Heart left ventricle (tissue), 16 donors: ENCODE measurements at regions not wholly inside any gene's neighbourhood (a gene's known extent, or its start where the extent isn't known, plus 50 kb on each side); places are given as distances from the start of the nearest gene placed in this dataset.

ENCODE experiments used
- ATAC-seq, 4 donors: fragments of 200-7000 bp; cut with Tn5 transposase; one replicate each; pipeline ENCODE4 v1.9.1; 2020 to 2022; ENCODE audit warnings: moderate library complexity in 4 of 4, mild to moderate bottlenecking in 3 of 4, moderate number of reproducible peaks in 1 of 4
- DNase-seq, 5 donors: peaks; one replicate each; pipeline ENCODE4 v3.0.0-alpha.2; 2020
- H3K27ac ChIP-seq, 12 donors: fragments of 200-600 bp; sonication (generic) in 4 of 12; one replicate each; pipeline versions ENCODE4 v1.5.0 to v1.8.0; 2016 to 2022; ENCODE audit warnings: mild to moderate bottlenecking in 2 of 12
- H3K27me3 ChIP-seq, 9 donors: fragments of 200-600 bp; sonication (generic) in 2 of 9; one replicate each; pipeline versions ENCODE4 v1.5.1 to v1.8.0; 2016 to 2022; ENCODE audit warnings: mild to moderate bottlenecking in 3 of 9
- H3K36me3 ChIP-seq, 9 donors: fragments of 200-600 bp; sonication (generic) in 2 of 9; one replicate each; pipeline versions ENCODE4 v1.5.0 to v1.8.0; 2018 to 2022; ENCODE audit warnings: mild to moderate bottlenecking in 2 of 9
- H3K4me1 ChIP-seq, 12 donors: fragments of 200-600 bp; sonication (generic) in 4 of 12; one replicate each; pipeline versions ENCODE4 v1.5.0 to v1.8.0; 2016 to 2022; ENCODE audit warnings: mild to moderate bottlenecking in 3 of 12
- H3K4me3 ChIP-seq, 12 donors: fragments of 200-600 bp; sonication (generic) in 4 of 12; one replicate each; pipeline versions ENCODE4 v1.5.0 to v1.8.0; 2017 to 2022; ENCODE audit warnings: mild to moderate bottlenecking in 9 of 12, moderate library complexity in 4 of 12
- H3K9me3 ChIP-seq, 12 donors: fragments of 200-600 bp; sonication (generic) in 4 of 12; one replicate each; pipeline versions ENCODE4 v1.5.0 to v1.8.0; 2016 to 2022; ENCODE audit warnings: mild to moderate bottlenecking in 1 of 12
- CTCF ChIP-seq, 12 donors: fragments of 200-600 bp; sonication (generic) in 4 of 12; IDR thresholded peaks; one replicate each; pipeline versions ENCODE4 v1.5.0 to v1.8.0; 2018 to 2022; ENCODE audit warnings: antibody characterized with exemption in 12 of 12, mild to moderate bottlenecking in 5 of 12
- POLR2A ChIP-seq, 2 donors: fragments of 450-650 bp; IDR thresholded peaks; one replicate each; pipeline ENCODE4 v1.6.1; 2017; ENCODE audit warnings: antibody characterized with exemption in 2 of 2, mild to moderate bottlenecking in 2 of 2, moderate library complexity in 2 of 2
- WGBS, 4 donors: extraction: QIAGEN DNeasy Blood & Tissue Kit in 2 of 4; methylation state at CpG; one replicate each; pipeline versions ENCODE4 v1.1.5 to v1.1.7; 2013 to 2018; 5-methylcytosine and 5-hydroxymethylcytosine counted together
- intact Hi-C, 10 donors: fragments of 100-400 bp; cut with DNase I; formaldehyde crosslinking; loops; one replicate each; pipeline versions ENCODE4 v1.11.1 to v1.14.2; 2022
- donor health status: ischemic (EF 13 %, LVEDD 7.1; RV severe dilation, severe dysfunction).
- donor health status: healthy with polysubstance abuse.
- donor health status: DM: no; HTN: yes; CAD: no.
- donor health status: DM: no; HTN: no; CAD: no.
- donor health status: ischemic (EF 25% LVEDD 6.9; RV normal size, moderate dysfunction).
- donor health status: ischemic (EF 25% LVEDD 5.7; RV mildly dilated, moderate dysfunction).
- donor health status: healthy.
- donor health status: DM: yes; HTN: yes; CAD: no.
- donor health status: ischemic (EF 35%, LVEDD 5.7; RV mildly dilated, moderate dysfunction).
- donor health status: nonischemic (EF 11% LVEDD 7.7; RV severe dilation, severe dysfunction).
- donor health status: DM: yes; HTN: yes; CAD: no.
- donor health status: PGD.
- donor health status: ischemic (EF 29% LVEDD 5.4; RV normal size, mild dysfunction).
- donor health status: nonischemic (EF 23%, LVEDD 6.1; RV moderate dilation, normal function).

GRCh38 chr12:13702381-13702780 is 279.0 kb downstream of the GRIN2B start:
- intact Hi-C loops: no loop called here
- H3K4me1 ChIP-seq: no peaks in the 10 kb centered on the region
- no peaks in the 10 kb centered on the region for H3K9me3 ChIP-seq
- DNase-seq (no peak), ATAC-seq (no peak)
- peaks cover 0 to 7% (median 0%) of the 10 kb centered on the region in 9 donors for H3K27me3 ChIP-seq
- H3K36me3 ChIP-seq: no peaks in the 10 kb centered on the region
- TF ChIP-seq POLR2A (IDR thresholded peaks at IDR 0.05) (no peak), CTCF (IDR thresholded peaks at IDR 0.05) (no peak)
- 28 to 60% (median 40%) methylated on average over 5 of the region's 5 CpGs for WGBS, 4 donors
- no peak overlapping the region for H3K27ac ChIP-seq
- no peak overlapping the region for H3K4me3 ChIP-seq

GRCh38 chr12:13701502-13701901 is 279.9 kb downstream of the GRIN2B start:
- no peak for TF ChIP-seq POLR2A (IDR thresholded peaks at IDR 0.05)
- TF ChIP-seq CTCF (IDR thresholded peaks at IDR 0.05): no peak

GRCh38 chr12:13697973-13698372 is 283.4 kb downstream of the GRIN2B start:
- ATAC-seq (no peak), DNase-seq (no peak)
- Histone ChIP-seq H3K36me3 (no peaks in the 10 kb centered on the region), H3K27me3 (peaks cover 0 to 16% (median 0%) of the 10 kb centered on the region in 9 donors), H3K9me3 (no peaks in the 10 kb centered on the region), H3K27ac (no peak overlapping the region), H3K4me3 (no peak overlapping the region), H3K4me1 (no peaks in the 10 kb centered on the region)
- TF ChIP-seq CTCF (IDR thresholded peaks at IDR 0.05) (no peak), POLR2A (IDR thresholded peaks at IDR 0.05) (no peak)
- 82 to 85% (median 84%) methylated on average over 11 of the region's 11 CpGs for WGBS, 4 donors
- intact Hi-C loops: no loop called here

More at GRCh38 chr12:13701502-13701901, 279.9 kb downstream of the GRIN2B start:
- intact Hi-C loops: no loop called here
- ATAC-seq (no peak), DNase-seq (no peak)
- no peaks in the 10 kb centered on the region for H3K4me1 ChIP-seq
- no peaks in the 10 kb centered on the region for H3K36me3 ChIP-seq
- H3K4me3 ChIP-seq: no peak overlapping the region
- no peaks in the 10 kb centered on the region for H3K9me3 ChIP-seq
- peaks cover 0 to 7% (median 0%) of the 10 kb centered on the region in 9 donors for H3K27me3 ChIP-seq
- no peak overlapping the region for H3K27ac ChIP-seq

GRCh38 chr12:13695781-13696180 is 285.6 kb downstream of the GRIN2B start:
- no peak for DNase-seq
- no peak overlapping the region for H3K27ac ChIP-seq
- no peaks in the 10 kb centered on the region for H3K9me3 ChIP-seq
- intact Hi-C loops: no loop called here
- no peaks in the 10 kb centered on the region for H3K36me3 ChIP-seq
- H3K4me3 ChIP-seq: no peak overlapping the region
- TF ChIP-seq POLR2A (IDR thresholded peaks at IDR 0.05) (no peak), CTCF (IDR thresholded peaks at IDR 0.05) (no peak)
- 55 to 72% (median 63%) methylated on average over 2 of the region's 2 CpGs for WGBS, 4 donors
- no peaks in the 10 kb centered on the region for H3K4me1 ChIP-seq
- ATAC-seq: no peak
- H3K27me3 ChIP-seq: peaks cover 0 to 16% (median 0%) of the 10 kb centered on the region in 9 donors
